ENCODE measurements at regions not wholly inside any gene's neighbourhood (a gene's known extent, or its start where the extent isn't known, plus 50 kb on each side); places are given as distances from the start of the nearest gene placed in this dataset.

DNA sequence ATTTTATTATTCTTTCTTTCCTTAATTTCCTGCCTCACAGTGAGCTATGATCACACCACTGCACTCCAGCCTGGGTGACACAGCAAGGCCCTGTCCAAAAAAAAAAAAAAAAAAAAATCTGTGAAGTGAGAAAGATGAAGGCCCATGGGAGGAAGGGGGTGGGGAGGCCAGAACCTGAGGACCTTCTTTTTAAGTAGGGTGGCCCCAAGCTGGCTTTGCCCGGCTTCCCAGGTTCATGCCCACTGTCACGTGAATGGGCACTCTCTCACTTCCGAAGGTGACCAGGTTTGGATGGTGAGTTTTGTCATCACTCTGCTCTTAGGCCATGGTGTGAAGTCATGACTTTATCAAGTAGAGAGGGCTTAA, 82.3 kb downstream of the TNFAIP2 start (continued):
- TF ChIP-seq, protein P1, sequence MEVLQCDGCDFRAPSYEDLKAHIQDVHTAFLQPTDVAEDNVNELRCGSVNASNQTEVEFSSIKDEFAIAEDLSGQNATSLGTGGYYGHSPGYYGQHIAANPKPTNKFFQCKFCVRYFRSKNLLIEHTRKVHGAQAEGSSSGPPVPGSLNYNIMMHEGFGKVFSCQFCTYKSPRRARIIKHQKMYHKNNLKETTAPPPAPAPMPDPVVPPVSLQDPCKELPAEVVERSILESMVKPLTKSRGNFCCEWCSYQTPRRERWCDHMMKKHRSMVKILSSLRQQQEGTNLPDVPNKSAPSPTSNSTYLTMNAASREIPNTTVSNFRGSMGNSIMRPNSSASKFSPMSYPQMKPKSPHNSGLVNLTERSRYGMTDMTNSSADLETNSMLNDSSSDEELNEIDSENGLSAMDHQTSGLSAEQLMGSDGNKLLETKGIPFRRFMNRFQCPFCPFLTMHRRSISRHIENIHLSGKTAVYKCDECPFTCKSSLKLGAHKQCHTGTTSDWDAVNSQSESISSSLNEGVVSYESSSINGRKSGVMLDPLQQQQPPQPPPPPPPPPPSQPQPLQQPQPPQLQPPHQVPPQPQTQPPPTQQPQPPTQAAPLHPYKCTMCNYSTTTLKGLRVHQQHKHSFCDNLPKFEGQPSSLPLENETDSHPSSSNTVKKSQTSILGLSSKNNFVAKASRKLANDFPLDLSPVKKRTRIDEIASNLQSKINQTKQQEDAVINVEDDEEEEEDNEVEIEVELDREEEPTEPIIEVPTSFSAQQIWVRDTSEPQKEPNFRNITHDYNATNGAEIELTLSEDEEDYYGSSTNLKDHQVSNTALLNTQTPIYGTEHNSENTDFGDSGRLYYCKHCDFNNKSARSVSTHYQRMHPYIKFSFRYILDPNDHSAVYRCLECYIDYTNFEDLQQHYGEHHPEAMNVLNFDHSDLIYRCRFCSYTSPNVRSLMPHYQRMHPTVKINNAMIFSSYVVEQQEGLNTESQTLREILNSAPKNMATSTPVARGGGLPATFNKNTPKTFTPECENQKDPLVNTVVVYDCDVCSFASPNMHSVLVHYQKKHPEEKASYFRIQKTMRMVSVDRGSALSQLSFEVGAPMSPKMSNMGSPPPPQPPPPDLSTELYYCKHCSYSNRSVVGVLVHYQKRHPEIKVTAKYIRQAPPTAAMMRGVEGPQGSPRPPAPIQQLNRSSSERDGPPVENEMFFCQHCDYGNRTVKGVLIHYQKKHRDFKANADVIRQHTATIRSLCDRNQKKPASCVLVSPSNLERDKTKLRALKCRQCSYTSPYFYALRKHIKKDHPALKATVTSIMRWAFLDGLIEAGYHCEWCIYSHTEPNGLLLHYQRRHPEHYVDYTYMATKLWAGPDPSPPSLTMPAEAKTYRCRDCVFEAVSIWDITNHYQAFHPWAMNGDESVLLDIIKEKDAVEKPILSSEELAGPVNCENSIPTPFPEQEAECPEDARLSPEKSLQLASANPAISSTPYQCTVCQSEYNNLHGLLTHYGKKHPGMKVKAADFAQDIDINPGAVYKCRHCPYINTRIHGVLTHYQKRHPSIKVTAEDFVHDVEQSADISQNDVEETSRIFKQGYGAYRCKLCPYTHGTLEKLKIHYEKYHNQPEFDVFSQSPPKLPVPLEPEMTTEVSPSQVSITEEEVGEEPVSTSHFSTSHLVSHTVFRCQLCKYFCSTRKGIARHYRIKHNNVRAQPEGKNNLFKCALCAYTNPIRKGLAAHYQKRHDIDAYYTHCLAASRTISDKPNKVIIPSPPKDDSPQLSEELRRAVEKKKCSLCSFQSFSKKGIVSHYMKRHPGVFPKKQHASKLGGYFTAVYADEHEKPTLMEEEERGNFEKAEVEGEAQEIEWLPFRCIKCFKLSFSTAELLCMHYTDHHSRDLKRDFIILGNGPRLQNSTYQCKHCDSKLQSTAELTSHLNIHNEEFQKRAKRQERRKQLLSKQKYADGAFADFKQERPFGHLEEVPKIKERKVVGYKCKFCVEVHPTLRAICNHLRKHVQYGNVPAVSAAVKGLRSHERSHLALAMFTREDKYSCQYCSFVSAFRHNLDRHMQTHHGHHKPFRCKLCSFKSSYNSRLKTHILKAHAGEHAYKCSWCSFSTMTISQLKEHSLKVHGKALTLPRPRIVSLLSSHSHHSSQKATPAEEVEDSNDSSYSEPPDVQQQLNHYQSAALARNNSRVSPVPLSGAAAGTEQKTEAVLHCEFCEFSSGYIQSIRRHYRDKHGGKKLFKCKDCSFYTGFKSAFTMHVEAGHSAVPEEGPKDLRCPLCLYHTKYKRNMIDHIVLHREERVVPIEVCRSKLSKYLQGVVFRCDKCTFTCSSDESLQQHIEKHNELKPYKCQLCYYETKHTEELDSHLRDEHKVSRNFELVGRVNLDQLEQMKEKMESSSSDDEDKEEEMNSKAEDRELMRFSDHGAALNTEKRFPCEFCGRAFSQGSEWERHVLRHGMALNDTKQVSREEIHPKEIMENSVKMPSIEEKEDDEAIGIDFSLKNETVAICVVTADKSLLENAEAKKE (CRISPR knock-in tag; IDR thresholded peaks at IDR 0.05) = no peak
- no peak for TF ChIP-seq CREB1 (CRISPR knock-in tag; IDR thresholded peaks at IDR 0.05; ENCODE audit: low read depth)
- TF ChIP-seq, protein P2, sequence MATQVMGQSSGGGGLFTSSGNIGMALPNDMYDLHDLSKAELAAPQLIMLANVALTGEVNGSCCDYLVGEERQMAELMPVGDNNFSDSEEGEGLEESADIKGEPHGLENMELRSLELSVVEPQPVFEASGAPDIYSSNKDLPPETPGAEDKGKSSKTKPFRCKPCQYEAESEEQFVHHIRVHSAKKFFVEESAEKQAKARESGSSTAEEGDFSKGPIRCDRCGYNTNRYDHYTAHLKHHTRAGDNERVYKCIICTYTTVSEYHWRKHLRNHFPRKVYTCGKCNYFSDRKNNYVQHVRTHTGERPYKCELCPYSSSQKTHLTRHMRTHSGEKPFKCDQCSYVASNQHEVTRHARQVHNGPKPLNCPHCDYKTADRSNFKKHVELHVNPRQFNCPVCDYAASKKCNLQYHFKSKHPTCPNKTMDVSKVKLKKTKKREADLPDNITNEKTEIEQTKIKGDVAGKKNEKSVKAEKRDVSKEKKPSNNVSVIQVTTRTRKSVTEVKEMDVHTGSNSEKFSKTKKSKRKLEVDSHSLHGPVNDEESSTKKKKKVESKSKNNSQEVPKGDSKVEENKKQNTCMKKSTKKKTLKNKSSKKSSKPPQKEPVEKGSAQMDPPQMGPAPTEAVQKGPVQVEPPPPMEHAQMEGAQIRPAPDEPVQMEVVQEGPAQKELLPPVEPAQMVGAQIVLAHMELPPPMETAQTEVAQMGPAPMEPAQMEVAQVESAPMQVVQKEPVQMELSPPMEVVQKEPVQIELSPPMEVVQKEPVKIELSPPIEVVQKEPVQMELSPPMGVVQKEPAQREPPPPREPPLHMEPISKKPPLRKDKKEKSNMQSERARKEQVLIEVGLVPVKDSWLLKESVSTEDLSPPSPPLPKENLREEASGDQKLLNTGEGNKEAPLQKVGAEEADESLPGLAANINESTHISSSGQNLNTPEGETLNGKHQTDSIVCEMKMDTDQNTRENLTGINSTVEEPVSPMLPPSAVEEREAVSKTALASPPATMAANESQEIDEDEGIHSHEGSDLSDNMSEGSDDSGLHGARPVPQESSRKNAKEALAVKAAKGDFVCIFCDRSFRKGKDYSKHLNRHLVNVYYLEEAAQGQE (IDR thresholded peaks at IDR 0.05; ENCODE audit: unreplicated experiment) = no peak

DNA sequence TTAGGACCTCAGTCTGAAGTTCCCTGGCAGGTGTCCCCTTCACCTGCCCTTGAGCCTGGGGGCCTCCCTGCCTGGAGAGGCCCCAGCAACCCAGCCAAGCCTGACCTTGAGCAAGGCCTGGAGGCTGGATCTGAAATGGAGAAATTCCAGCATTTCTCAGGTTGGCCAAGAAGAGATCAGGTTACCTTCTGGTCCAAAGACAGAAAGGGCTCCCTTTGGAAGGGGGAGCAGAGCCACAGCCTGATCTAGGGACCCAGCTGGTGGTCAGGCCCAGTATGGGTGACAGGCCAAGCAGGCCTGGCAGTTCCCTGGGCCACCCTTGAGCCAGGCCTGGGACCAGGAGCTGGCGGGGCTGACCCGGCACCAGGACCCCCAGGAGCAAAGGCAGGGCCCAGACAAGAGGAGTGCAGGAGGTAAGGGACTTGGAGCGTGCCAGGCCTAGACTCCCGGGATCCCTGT, 82.8 kb downstream of the TNFAIP2 start:
- 0 out of 2 replicates have a peak, but pooled peaks cover 4% of the 10 kb centered on the region for H3K9me2 ChIP-seq (ENCODE audit: insufficient read depth)
- Mint-ChIP-seq H3K27ac (no peak overlapping the region), H3K27me3 (ENCODE audit: insufficient read depth, low read depth, poor library complexity) (peaks cover 48% of the 10 kb centered on the region), H3K4me3 (no peak overlapping the region), H3K36me3 (ENCODE audit: low read depth) (peaks cover 25% of the 10 kb centered on the region), H3K9me3 (peaks cover 51% of the 10 kb centered on the region), H3K4me1 (peaks cover 7% of the 10 kb centered on the region)
- H3K27ac ChIP-seq (ENCODE audit: low read depth) = no peak overlapping the region
- H3K4me1 ChIP-seq (ENCODE audit: insufficient read depth) = 0 out of 2 replicates have a peak, but pooled peaks cover 7% of the 10 kb centered on the region
- no peaks in the 10 kb centered on the region for H3K79me2 ChIP-seq (replicated peaks; ENCODE audit: insufficient read depth)
- H3F3A ChIP-seq (replicated peaks; ENCODE audit: low read depth) = no peaks in the 10 kb centered on the region
- ATAC-seq = no peak
- H3K4me3 ChIP-seq = no peak overlapping the region
- H4K20me1 ChIP-seq (replicated peaks; ENCODE audit: insufficient read depth) = no peaks in the 10 kb centered on the region
- H3K27me3 ChIP-seq (ENCODE audit: insufficient read depth) = peaks cover 43% of the 10 kb centered on the region
- H2AFZ ChIP-seq = no peak overlapping the region
- no peak overlapping the region for H3K4me2 ChIP-seq
- H3K36me3 ChIP-seq (ENCODE audit: insufficient read depth) = no peaks in the 10 kb centered on the region; the same call in 1 of the 2 replicates
- no peak for DNase-seq (ENCODE audit: low spot score)
- TF ChIP-seq, protein P2 (IDR thresholded peaks at IDR 0.05; ENCODE audit: unreplicated experiment) = no peak
- TF ChIP-seq ZNF114 (CRISPR knock-in tag; IDR thresholded peaks at IDR 0.05) = no peak
- no peak for TF ChIP-seq POLR2AphosphoS5 (IDR thresholded peaks at IDR 0.05; ENCODE audit: low read depth)
- TF ChIP-seq EZH2phosphoT487 (IDR thresholded peaks at IDR 0.05; ENCODE audit: unreplicated experiment) = no peak
- TF ChIP-seq EZH2 (IDR thresholded peaks at IDR 0.05; ENCODE audit: low read depth, unreplicated experiment) = no peak
- no peak for TF ChIP-seq NANOG (IDR thresholded peaks at IDR 0.05; ENCODE audit: borderline replicate concordance)
- TF ChIP-seq ZNF331 (CRISPR knock-in tag; IDR thresholded peaks at IDR 0.05; ENCODE audit: low read depth) = no peak
- TF ChIP-seq STAT1 (IDR thresholded peaks at IDR 0.05; ENCODE audit: unreplicated experiment) = no peak
- TF ChIP-seq CREB1 (CRISPR knock-in tag; IDR thresholded peaks at IDR 0.05; ENCODE audit: low read depth) = no peak

Measured in GM23338 (cell line).